ENCODE measurements at regions not wholly inside any gene's neighbourhood (a gene's known extent, or its start where the extent isn't known, plus 50 kb on each side); places are given as distances from the start of the nearest gene placed in this dataset.
"Not testable (repeated sequence)": the region's sequence is repeated elsewhere in the genome, so short reads cannot be mapped to it uniquely, and the experiment has no call there.

- H3K4me1 ChIP-seq (ENCODE audit: insufficient read depth); H3K36me3 ChIP-seq (ENCODE audit: insufficient read depth); H3K27ac ChIP-seq (ENCODE audit: low read depth); DNase-seq (ENCODE audit: extremely low spot score); H3K4me3 ChIP-seq (ENCODE audit: low read depth, low read length): not testable (repeated sequence)
- WGBS, result 77% methylated on average over 1 of the region's 5 CpGs
Measured at GRCh38 chr14:106770158-106770672, 1243.8 kb downstream of the TMEM121 start.

- DNase-seq (ENCODE audit: extremely low spot score); H3K4me1 ChIP-seq (ENCODE audit: insufficient read depth); H3K27ac ChIP-seq (ENCODE audit: low read depth); H3K36me3 ChIP-seq (ENCODE audit: insufficient read depth); H3K4me3 ChIP-seq (ENCODE audit: low read depth, low read length): not testable (repeated sequence)
- 47% methylated on average over 11 of the region's 11 CpGs for WGBS
Measured at GRCh38 chr14:106774889-106775480, 1248.6 kb downstream of the TMEM121 start.

- no peaks in the 10 kb centered on the region for H3K4me1 ChIP-seq (ENCODE audit: insufficient read depth)
- H3K4me3 ChIP-seq (ENCODE audit: low read depth, low read length), result no peak overlapping the region
- no peak for DNase-seq (ENCODE audit: extremely low spot score)
- no peak overlapping the region for H3K27ac ChIP-seq (ENCODE audit: low read depth)
- H3K36me3 ChIP-seq (ENCODE audit: insufficient read depth), result no peaks in the 10 kb centered on the region
- 60% methylated on average over 4 of the region's 4 CpGs for WGBS
Measured at GRCh38 chr14:106776395-106776983, 1250.1 kb downstream of the TMEM121 start.

- Histone ChIP-seq H3K4me1 (ENCODE audit: insufficient read depth) (no peaks in the 10 kb centered on the region), H3K27ac (ENCODE audit: low read depth) (no peak overlapping the region), H3K36me3 (ENCODE audit: insufficient read depth) (no peaks in the 10 kb centered on the region), H3K4me3 (ENCODE audit: low read depth, low read length) (no peak overlapping the region)
- no peak for DNase-seq (ENCODE audit: extremely low spot score)
Measured at GRCh38 chr14:106778986-106779385, 1252.6 kb downstream of the TMEM121 start.

GRCh38 chr14:106786697-106787096 is 1260.3 kb downstream of the TMEM121 start:
- H3K36me3 ChIP-seq (ENCODE audit: insufficient read depth), result no peaks in the 10 kb centered on the region
- DNase-seq (ENCODE audit: extremely low spot score), result no peak
- no peak overlapping the region for H3K4me3 ChIP-seq (ENCODE audit: low read depth, low read length)
- H3K4me1 ChIP-seq (ENCODE audit: insufficient read depth), result no peaks in the 10 kb centered on the region
- whole genome bisulfite sequencing, result 24% methylated on average over 1 of the region's 1 CpG
- H3K27ac ChIP-seq (ENCODE audit: low read depth), result no peak overlapping the region

- no peaks in the 10 kb centered on the region for H3K4me1 ChIP-seq (ENCODE audit: insufficient read depth)
Measured at GRCh38 chr14:106787626-106788025, 1261.2 kb downstream of the TMEM121 start.

GRCh38 chr14:106788534-106788933 is 1262.2 kb downstream of the TMEM121 start:
- Histone ChIP-seq H3K4me3 (ENCODE audit: low read depth, low read length) (no peak overlapping the region), H3K4me1 (ENCODE audit: insufficient read depth) (no peaks in the 10 kb centered on the region)
- WGBS, result 57% methylated on average over 6 of the region's 6 CpGs

More at GRCh38 chr14:106787626-106788025, 1261.2 kb downstream of the TMEM121 start:
- H3K4me3 ChIP-seq (ENCODE audit: low read depth, low read length), result no peak overlapping the region
- DNase-seq (ENCODE audit: extremely low spot score), result no peak
- H3K27ac ChIP-seq (ENCODE audit: low read depth), result no peak overlapping the region
- WGBS, result 45% methylated on average over 2 of the region's 2 CpGs
- no peaks in the 10 kb centered on the region for H3K36me3 ChIP-seq (ENCODE audit: insufficient read depth)

GRCh38 chr14:106789318-106789717 is 1262.9 kb downstream of the TMEM121 start:
- DNase-seq (ENCODE audit: extremely low spot score), result no peak
- Histone ChIP-seq H3K4me3 (ENCODE audit: low read depth, low read length) (no peak overlapping the region), H3K4me1 (ENCODE audit: insufficient read depth) (no peaks in the 10 kb centered on the region), H3K27ac (ENCODE audit: low read depth) (no peak overlapping the region), H3K36me3 (ENCODE audit: insufficient read depth) (no peaks in the 10 kb centered on the region)
- WGBS, result 87% methylated on average over 3 of the region's 3 CpGs

More at GRCh38 chr14:106788534-106788933, 1262.2 kb downstream of the TMEM121 start:
- H3K27ac ChIP-seq (ENCODE audit: low read depth), result no peak overlapping the region
- H3K36me3 ChIP-seq (ENCODE audit: insufficient read depth), result no peaks in the 10 kb centered on the region
- DNase-seq (ENCODE audit: extremely low spot score), result no peak

- WGBS, result 49% methylated on average over 17 of the region's 17 CpGs
- no peak for DNase-seq (ENCODE audit: extremely low spot score)
- Histone ChIP-seq H3K27ac (ENCODE audit: low read depth) (no peak overlapping the region), H3K4me3 (ENCODE audit: low read depth, low read length) (no peak overlapping the region), H3K4me1 (ENCODE audit: insufficient read depth) (no peaks in the 10 kb centered on the region), H3K36me3 (ENCODE audit: insufficient read depth) (no peaks in the 10 kb centered on the region)
Measured at GRCh38 chr14:106790189-106791036, 1264.0 kb downstream of the TMEM121 start.

GRCh38 chr14:106792543-106792942 is 1266.2 kb downstream of the TMEM121 start:
- Histone ChIP-seq H3K27ac (ENCODE audit: low read depth) (no peak overlapping the region), H3K4me1 (ENCODE audit: insufficient read depth) (no peaks in the 10 kb centered on the region), H3K4me3 (ENCODE audit: low read depth, low read length) (no peak overlapping the region), H3K36me3 (ENCODE audit: insufficient read depth) (no peaks in the 10 kb centered on the region)
- 75% methylated on average over 5 of the region's 5 CpGs for WGBS
- no peak for DNase-seq (ENCODE audit: extremely low spot score)

- 43% methylated on average over 4 of the region's 4 CpGs for WGBS
- H3K4me3 ChIP-seq (ENCODE audit: low read depth, low read length); H3K4me1 ChIP-seq (ENCODE audit: insufficient read depth); H3K27ac ChIP-seq (ENCODE audit: low read depth); DNase-seq (ENCODE audit: extremely low spot score); H3K36me3 ChIP-seq (ENCODE audit: insufficient read depth): not testable (repeated sequence)
Measured at GRCh38 chr14:106798166-106798565, 1271.8 kb downstream of the TMEM121 start.

GRCh38 chr14:106802413-106803364 is 1276.3 kb downstream of the TMEM121 start:
- H3K4me1 ChIP-seq (ENCODE audit: insufficient read depth), result no peaks in the 10 kb centered on the region
- WGBS, result 60% methylated on average over 26 of the region's 26 CpGs
- H3K36me3 ChIP-seq (ENCODE audit: insufficient read depth), result no peaks in the 10 kb centered on the region
- DNase-seq (ENCODE audit: extremely low spot score), result no peak
- H3K27ac ChIP-seq (ENCODE audit: low read depth), result no peak overlapping the region
- H3K4me3 ChIP-seq (ENCODE audit: low read depth, low read length), result no peak overlapping the region

GRCh38 chr14:106803379-106803778 is 1277.0 kb downstream of the TMEM121 start:
- Histone ChIP-seq H3K36me3 (ENCODE audit: insufficient read depth) (no peaks in the 10 kb centered on the region), H3K4me3 (ENCODE audit: low read depth, low read length) (no peak overlapping the region), H3K27ac (ENCODE audit: low read depth) (no peak overlapping the region), H3K4me1 (ENCODE audit: insufficient read depth) (no peaks in the 10 kb centered on the region)
- 51% methylated on average over 6 of the region's 6 CpGs for WGBS
- DNase-seq (ENCODE audit: extremely low spot score), result no peak

Measured in urinary bladder (tissue), 3 donors.